ENCODE measurements at regions not wholly inside any gene's neighbourhood (a gene's known extent, or its start where the extent isn't known, plus 50 kb on each side); places are given as distances from the start of the nearest gene placed in this dataset.
A peak's percentile ranks its signal among the peaks of the same experiment; 100 is the strongest.

- TF ChIP-seq CTCF (conservative IDR thresholded peaks at IDR 0.05): no peak
- no peaks in the 10 kb centered on the region for H3K4me1 ChIP-seq (ENCODE audit: insufficient read depth, low read length)
- H3K79me2 ChIP-seq (ENCODE audit: insufficient read depth, low read length): no peaks in the 10 kb centered on the region
- no peak overlapping the region for H4K5ac ChIP-seq (ENCODE audit: insufficient read length, low read depth, low read length)
- H4K91ac ChIP-seq (ENCODE audit: insufficient read length, low read depth, low read length): no peak overlapping the region
- Mint-ChIP-seq H3K4me3 (no peak overlapping the region), H3K36me3 (ENCODE audit: insufficient read depth in 1 of 3, low read depth in 3 of 3) (no peaks in the 10 kb centered on the region), H3K27ac (no peak overlapping the region), H3K27me3 (ENCODE audit: low read depth) (peaks cover 14% of the 10 kb centered on the region), H3K9me3 (no peaks in the 10 kb centered on the region), H3K4me1 (peaks cover 8 to 11% of the 10 kb centered on the region in 2 experiments)
- no peak overlapping the region for H3K56ac ChIP-seq (ENCODE audit: insufficient read length, low read depth, low read length)
- no peak overlapping the region for H3K4ac ChIP-seq (ENCODE audit: low read depth, low read length)
- H3K27ac ChIP-seq (ENCODE audit: insufficient read length, low read depth, low read length): no peak overlapping the region
- H2BK15ac ChIP-seq (ENCODE audit: low read depth, low read length): no peak overlapping the region
- H3K23ac ChIP-seq (ENCODE audit: insufficient read length, low read depth, low read length): no peak overlapping the region
- H2BK120ac ChIP-seq (ENCODE audit: low read depth, low read length, poor library complexity, severe bottlenecking): no peak overlapping the region
- H3K9me3 ChIP-seq (ENCODE audit: control insufficient read depth, low read depth, low read length): no peaks in the 10 kb centered on the region
- no peak overlapping the region for H2BK5ac ChIP-seq (ENCODE audit: insufficient read length, low read length)
- no peak overlapping the region for H3K18ac ChIP-seq (ENCODE audit: insufficient read length, low read depth, low read length)
- no peak overlapping the region for H2AFZ ChIP-seq (ENCODE audit: low read length)
- no peak overlapping the region for H2BK20ac ChIP-seq (ENCODE audit: low read depth, low read length, poor library complexity, severe bottlenecking)
- H4K20me1 ChIP-seq (ENCODE audit: control insufficient read depth, insufficient read depth, insufficient read length): no peaks in the 10 kb centered on the region
- H2AK5ac ChIP-seq (ENCODE audit: insufficient read length, low read length): no peak overlapping the region
- no peak overlapping the region for H3K4me2 ChIP-seq (ENCODE audit: insufficient read depth, insufficient read length, low read length)
- peak; percentile 43 for DNase-seq
- H3K14ac ChIP-seq (ENCODE audit: insufficient read depth, low read length): no peak overlapping the region; the same call in 1 of the 2 replicates
- H3K23me2 ChIP-seq (ENCODE audit: insufficient read length, low read depth, low read length, poor library complexity, severe bottlenecking): no peaks in the 10 kb centered on the region
- no peak overlapping the region for H4K8ac ChIP-seq (replicated peaks; ENCODE audit: insufficient read length, low read depth, low read length)
- H3T11ph ChIP-seq (ENCODE audit: low read length): no peak overlapping the region
- H3K27me3 ChIP-seq (ENCODE audit: insufficient read depth, low read length): no peaks in the 10 kb centered on the region
- H3K9ac ChIP-seq (ENCODE audit: extremely low read depth, insufficient read length, low read length): no peak overlapping the region
- no peak overlapping the region for H2BK12ac ChIP-seq (ENCODE audit: insufficient read length, low read depth, low read length)
- no peaks in the 10 kb centered on the region for H3K79me1 ChIP-seq (ENCODE audit: insufficient read depth, low read depth, low read length, poor library complexity, severe bottlenecking)
- WGBS (ENCODE audit: extremely low coverage, insufficient read length, low lambda C conversion rate): no CpG with 5 or more reads among the region's 28 CpGs
These were observed 151.9 kb downstream of the MACROH2A1 start for GRCh38 chr5:135246923-135247795.
